Right atrium auricular region (tissue), 2 donors: ENCODE measurements at regions not wholly inside any gene's neighbourhood (a gene's known extent, or its start where the extent isn't known, plus 50 kb on each side); places are given as distances from the start of the nearest gene placed in this dataset.
"Not testable (repeated sequence)": the region's sequence is repeated elsewhere in the genome, so short reads cannot be mapped to it uniquely, and the experiment has no call there.

ENCODE experiments used
- DNase-seq: peaks from one replicate; pipeline ENCODE4 v3.0.0-alpha.2; 2019; ENCODE audit warnings: low spot score
- H3K27ac ChIP-seq, 2 donors: fragments of 200-600 bp; sonication (generic); 1 replicate in 1 of 2; 2 replicates in 1 of 2; pipeline ENCODE4 v1.5.1; 2016 to 2019
- H3K27me3 ChIP-seq, 2 donors: fragments of 200-600 bp; sonication (generic); one replicate each; pipeline versions ENCODE4 v1.5.1 to v1.6.0; 2017 to 2019
- H3K36me3 ChIP-seq: fragments of 200-600 bp; sonication (generic); one replicate; pipeline ENCODE4 v1.5.1; 2016
- H3K4me1 ChIP-seq, 2 donors: fragments of 200-600 bp; sonication (generic); one replicate each; pipeline versions ENCODE4 v1.5.1 to v1.6.0; 2017 to 2019
- H3K4me3 ChIP-seq, 2 donors: fragments of 200-600 bp; sonication (generic); 1 replicate in 1 of 2; 2 replicates in 1 of 2; pipeline ENCODE4 v1.5.1; 2017 to 2019; ENCODE audit warnings: mild to moderate bottlenecking in 1 of 2, moderate library complexity in 1 of 2
- H3K9me3 ChIP-seq, 2 donors: fragments of 200-600 bp; sonication (generic); one replicate each; pipeline ENCODE4 v1.5.1; 2019
- CTCF ChIP-seq, 2 donors: fragments of 200-600 bp; sonication (generic); IDR thresholded peaks; one replicate each; pipeline ENCODE4 v1.5.1; 2019; ENCODE audit warnings: antibody characterized with exemption in 2 of 2

GRCh38 chr13:79986890-79987289, 354.0 kb downstream of the SPRY2 start:
- H3K36me3 ChIP-seq = no peaks in the 10 kb centered on the region
- no peaks in the 10 kb centered on the region for H3K27me3 ChIP-seq
- H3K27ac ChIP-seq = no peak overlapping the region
- no peaks in the 10 kb centered on the region for H3K4me1 ChIP-seq
- no peak for TF ChIP-seq CTCF (IDR thresholded peaks at IDR 0.05)
- peaks cover 0 to 8% of the 10 kb centered on the region in 2 donors for H3K9me3 ChIP-seq
- DNase-seq = no peak
- H3K4me3 ChIP-seq = no peak overlapping the region

GRCh38 chr13:79974935-79975650, 365.8 kb downstream of the SPRY2 start:
- not testable (repeated sequence) for H3K4me1 ChIP-seq, H3K27ac ChIP-seq, H3K36me3 ChIP-seq, DNase-seq, H3K27me3 ChIP-seq, H3K4me3 ChIP-seq
- H3K9me3 ChIP-seq = peaks cover 0 to 14% of the 10 kb centered on the region in 2 donors

GRCh38 chr13:79973533-79973963, 367.4 kb downstream of the SPRY2 start:
- H3K4me3 ChIP-seq = no peak overlapping the region
- peak; percentile 26 to 67 for TF ChIP-seq CTCF (IDR thresholded peaks at IDR 0.05)

GRCh38 chr13:79972066-79972569, 368.8 kb downstream of the SPRY2 start:
- H3K27ac ChIP-seq = no peak overlapping the region
- no peaks in the 10 kb centered on the region for H3K36me3 ChIP-seq
- no peaks in the 10 kb centered on the region for H3K27me3 ChIP-seq
- H3K4me3 ChIP-seq = no peak overlapping the region
- no peaks in the 10 kb centered on the region for H3K4me1 ChIP-seq
- H3K9me3 ChIP-seq = peaks cover 0 to 14% of the 10 kb centered on the region in 2 donors
- DNase-seq = no peak
- TF ChIP-seq CTCF (IDR thresholded peaks at IDR 0.05) = no peak

More at GRCh38 chr13:79973533-79973963, 367.4 kb downstream of the SPRY2 start:
- Histone ChIP-seq H3K36me3 (no peaks in the 10 kb centered on the region), H3K4me1 (no peaks in the 10 kb centered on the region), H3K27ac (no peak overlapping the region), H3K27me3 (no peaks in the 10 kb centered on the region), H3K9me3 (peaks cover 0 to 14% of the 10 kb centered on the region in 2 donors)
- DNase-seq = no peak

- H3K27ac ChIP-seq = no peak overlapping the region
- peaks cover 0 to under 1% of the 10 kb centered on the region in 2 donors for H3K9me3 ChIP-seq
- H3K36me3 ChIP-seq = no peaks in the 10 kb centered on the region
- no peak for TF ChIP-seq CTCF (IDR thresholded peaks at IDR 0.05)
- no peaks in the 10 kb centered on the region for H3K27me3 ChIP-seq
- no peak for DNase-seq
- H3K4me1 ChIP-seq = no peaks in the 10 kb centered on the region
- H3K4me3 ChIP-seq = no peak overlapping the region
These were observed 374.4 kb downstream of the SPRY2 start for GRCh38 chr13:79966493-79966895.

- Histone ChIP-seq H3K36me3 (no peaks in the 10 kb centered on the region), H3K27ac (no peak overlapping the region), H3K4me3 (no peak overlapping the region), H3K9me3 (no peaks in the 10 kb centered on the region), H3K4me1 (no peaks in the 10 kb centered on the region), H3K27me3 (no peaks in the 10 kb centered on the region)
- TF ChIP-seq CTCF (IDR thresholded peaks at IDR 0.05) = no peak
- DNase-seq = no peak
These were observed 374.9 kb downstream of the SPRY2 start for GRCh38 chr13:79966059-79966458.
